HepG2 (cell line): ENCODE measurements at regions not wholly inside any gene's neighbourhood (a gene's known extent, or its start where the extent isn't known, plus 50 kb on each side); places are given as distances from the start of the nearest gene placed in this dataset.

Experiments
- CCAR2 ChIP-seq: fragments of 200-400 bp; formaldehyde crosslinking; optimal IDR thresholded peaks from 2 replicates; pipeline ENCODE3; 2018; ENCODE audit warnings: low read depth, mild to moderate bottlenecking, low read length, moderate library complexity
- CREM ChIP-seq, 2 experiments: sonication (generic) in 1 of 2; formaldehyde crosslinking in 1 of 2; IDR thresholded peaks; 2 replicates each; pipeline versions ENCODE4 v1.4.0 to v1.6.1; 2016 to 2020; ENCODE audit warnings: antibody characterized with exemption in 1 of 2, mild to moderate bottlenecking in 1 of 2, missing genetic modification reagents in 1 of 2
- ISL2 ChIP-seq: sonication (generic); formaldehyde crosslinking; IDR thresholded peaks from 2 replicates; pipeline ENCODE4 v1.5.0; 2020; ENCODE audit warnings: missing genetic modification reagents
- NR2F6 ChIP-seq, 2 experiments: IDR thresholded peaks; 2 replicates each; pipeline ENCODE4 v1.6.1; 2016; ENCODE audit warnings: antibody characterized with exemption in 1 of 2, mild to moderate bottlenecking in 1 of 2
- SUZ12 ChIP-seq: fragments of 150-350 bp; IDR thresholded peaks from 2 replicates; pipeline ENCODE4 v1.6.1; 2014; ENCODE audit warnings: low read depth, low read length
- ZNF207 ChIP-seq: fragments of 450-650 bp; IDR thresholded peaks from 2 replicates; pipeline ENCODE4 v1.6.1; 2016; ENCODE audit warnings: antibody characterized with exemption, borderline replicate concordance
- ZNF24 ChIP-seq: fragments of 450-650 bp; IDR thresholded peaks from 2 replicates; pipeline ENCODE4 v1.6.1; 2017; ENCODE audit warnings: antibody characterized with exemption, mild to moderate bottlenecking
- ZNF333 ChIP-seq: sonication (generic); formaldehyde crosslinking; IDR thresholded peaks from 2 replicates; pipeline ENCODE4 v1.4.0; 2020; ENCODE audit warnings: mild to moderate bottlenecking, missing genetic modification reagents, borderline replicate concordance
- ZNF598 ChIP-seq: sonication (generic); formaldehyde crosslinking; IDR thresholded peaks from 2 replicates; pipeline ENCODE4 v1.5.1; 2020; ENCODE audit warnings: mild to moderate bottlenecking, missing genetic modification reagents, borderline replicate concordance
- ZNF652 ChIP-seq: IDR thresholded peaks from 2 replicates; pipeline ENCODE4 v1.6.1; 2016; ENCODE audit warnings: low read depth, borderline replicate concordance
- ZNF747 ChIP-seq: sonication (generic); formaldehyde crosslinking; IDR thresholded peaks from 2 replicates; pipeline ENCODE4 v1.8.1; 2023; ENCODE audit warnings: missing genetic modification reagents, mild to moderate bottlenecking, borderline replicate concordance
- TF ChIP-seq, protein P1 (sequence below): sonication (generic); formaldehyde crosslinking; IDR thresholded peaks from 2 replicates; pipeline ENCODE4 v1.8.1; 2022; ENCODE audit warnings: mild to moderate bottlenecking, missing genetic modification reagents
- TF ChIP-seq, protein P2 (sequence below): sonication (generic); formaldehyde crosslinking; IDR thresholded peaks from 2 replicates; pipeline ENCODE4 v1.4.0; 2020; ENCODE audit warnings: missing genetic modification reagents, borderline replicate concordance
- TF ChIP-seq, protein P3 (sequence below): fragments of 450-650 bp; IDR thresholded peaks from 2 replicates; pipeline ENCODE4 v1.6.1; 2016

DNA sequence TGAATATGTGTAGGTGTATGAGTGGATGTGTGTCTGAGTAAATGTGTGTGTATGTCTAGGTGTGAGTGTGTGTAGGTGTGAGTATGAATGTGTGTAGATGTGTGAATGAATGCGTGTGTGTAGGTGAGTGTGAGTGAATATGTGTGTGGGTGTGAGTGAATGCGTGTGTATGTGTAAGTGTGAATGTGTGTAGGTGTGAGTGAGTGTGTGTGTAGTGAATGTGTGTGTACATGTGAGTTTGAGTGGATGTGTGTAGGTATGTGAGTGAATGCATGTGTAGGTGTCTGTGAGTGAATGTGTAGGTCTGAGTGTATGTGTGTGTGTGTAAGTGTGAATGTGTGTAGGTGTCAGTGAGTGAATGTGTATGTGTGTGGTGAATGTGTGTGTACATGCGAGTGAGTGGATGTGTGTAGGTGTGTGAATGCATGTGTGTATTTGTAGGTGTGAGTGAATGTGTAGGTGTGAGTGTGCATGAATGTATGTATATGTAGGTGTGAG lies 201.0 kb upstream of the ZNF536 start (continued):
- TF ChIP-seq ZNF652 (CRISPR knock-in tag) (no peak), ZNF747 (CRISPR knock-in tag) (no peak), CCAR2 (no peak), ZNF333 (no peak), ZNF24 (no peak), ZNF207 (0 out of 2 replicates have a peak, but pooled peaks have one; percentile 34), ISL2 (CRISPR knock-in tag) (no peak), SUZ12 (no peak), CREM (IDR thresholded peaks at IDR 0.05) (no peak), CREM (CRISPR knock-in tag; IDR thresholded peaks at IDR 0.05) (no peak), NR2F6 (IDR thresholded peaks at IDR 0.05) (no peak), NR2F6 (CRISPR knock-in tag; IDR thresholded peaks at IDR 0.05) (no peak), ZNF598 (CRISPR knock-in tag) (no peak)
- TF ChIP-seq, protein P1, sequence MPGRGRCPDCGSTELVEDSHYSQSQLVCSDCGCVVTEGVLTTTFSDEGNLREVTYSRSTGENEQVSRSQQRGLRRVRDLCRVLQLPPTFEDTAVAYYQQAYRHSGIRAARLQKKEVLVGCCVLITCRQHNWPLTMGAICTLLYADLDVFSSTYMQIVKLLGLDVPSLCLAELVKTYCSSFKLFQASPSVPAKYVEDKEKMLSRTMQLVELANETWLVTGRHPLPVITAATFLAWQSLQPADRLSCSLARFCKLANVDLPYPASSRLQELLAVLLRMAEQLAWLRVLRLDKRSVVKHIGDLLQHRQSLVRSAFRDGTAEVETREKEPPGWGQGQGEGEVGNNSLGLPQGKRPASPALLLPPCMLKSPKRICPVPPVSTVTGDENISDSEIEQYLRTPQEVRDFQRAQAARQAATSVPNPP (CRISPR knock-in tag) = no peak
- TF ChIP-seq, protein P2, sequence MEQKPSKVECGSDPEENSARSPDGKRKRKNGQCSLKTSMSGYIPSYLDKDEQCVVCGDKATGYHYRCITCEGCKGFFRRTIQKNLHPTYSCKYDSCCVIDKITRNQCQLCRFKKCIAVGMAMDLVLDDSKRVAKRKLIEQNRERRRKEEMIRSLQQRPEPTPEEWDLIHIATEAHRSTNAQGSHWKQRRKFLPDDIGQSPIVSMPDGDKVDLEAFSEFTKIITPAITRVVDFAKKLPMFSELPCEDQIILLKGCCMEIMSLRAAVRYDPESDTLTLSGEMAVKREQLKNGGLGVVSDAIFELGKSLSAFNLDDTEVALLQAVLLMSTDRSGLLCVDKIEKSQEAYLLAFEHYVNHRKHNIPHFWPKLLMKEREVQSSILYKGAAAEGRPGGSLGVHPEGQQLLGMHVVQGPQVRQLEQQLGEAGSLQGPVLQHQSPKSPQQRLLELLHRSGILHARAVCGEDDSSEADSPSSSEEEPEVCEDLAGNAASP (CRISPR knock-in tag) = no peak
- TF ChIP-seq, protein P3, sequence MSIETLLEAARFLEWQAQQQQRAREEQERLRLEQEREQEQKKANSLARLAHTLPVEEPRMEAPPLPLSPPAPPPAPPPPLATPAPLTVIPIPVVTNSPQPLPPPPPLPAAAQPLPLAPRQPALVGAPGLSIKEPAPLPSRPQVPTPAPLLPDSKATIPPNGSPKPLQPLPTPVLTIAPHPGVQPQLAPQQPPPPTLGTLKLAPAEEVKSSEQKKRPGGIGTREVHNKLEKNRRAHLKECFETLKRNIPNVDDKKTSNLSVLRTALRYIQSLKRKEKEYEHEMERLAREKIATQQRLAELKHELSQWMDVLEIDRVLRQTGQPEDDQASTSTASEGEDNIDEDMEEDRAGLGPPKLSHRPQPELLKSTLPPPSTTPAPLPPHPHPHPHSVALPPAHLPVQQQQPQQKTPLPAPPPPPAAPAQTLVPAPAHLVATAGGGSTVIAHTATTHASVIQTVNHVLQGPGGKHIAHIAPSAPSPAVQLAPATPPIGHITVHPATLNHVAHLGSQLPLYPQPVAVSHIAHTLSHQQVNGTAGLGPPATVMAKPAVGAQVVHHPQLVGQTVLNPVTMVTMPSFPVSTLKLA = peak; percentile 34; the same call in 1 of the 2 replicates
